HepG2 (cell line): ENCODE measurements at regions not wholly inside any gene's neighbourhood (a gene's known extent, or its start where the extent isn't known, plus 50 kb on each side); places are given as distances from the start of the nearest gene placed in this dataset.

Source experiments
- ATAC-seq: fragments of 200-7000 bp; cut with Tn5 transposase; 3 replicates; pipeline ENCODE4 v1.9.1; 2020; ENCODE audit warnings: mild to moderate bottlenecking, moderate library complexity
- BruUV-seq: library from RNA; stranded (reverse); fragments of 400-500 nt; replicated peaks from 2 replicates; lab custom pipeline; 2021; lab: Mats Ljungman, UMichigan
- CTCF ChIA-PET: fragments of 300-600 bp; formaldehyde crosslinking; extraction: SDS; loops from one replicate; lab custom pipeline; 2021; ENCODE audit warnings: low total read pairs, inconsistent platforms, low intra/inter-chr PET ratio; lab: Yijun Ruan, JAX
- POLR2A ChIA-PET: fragments of 350-600 bp; sonication (Branson Sonifier 250); formaldehyde crosslinking; loops from one replicate; lab custom pipeline; 2020; ENCODE audit warnings: antibody characterized with exemption, inconsistent platforms; lab: Yijun Ruan, JAX
- DNase-seq: peaks from one replicate; pipeline ENCODE4 v3.0.0-alpha.2; 2015; ENCODE audit warnings: low spot score
- FAIRE-seq: peaks from 3 replicates; lab custom pipeline; 2011; peaks lifted over from hg19 to GRCh38; lab: Jason Lieb, UNC
- H2AFZ ChIP-seq: one replicate; pipeline ENCODE4 v1.6.1; 2011; ENCODE audit warnings: low read length, inconsistent platforms
- H3K27ac ChIP-seq: fragments of 300-600 bp; 3 replicates; pipeline ENCODE4 v1.8.0; 2011; ENCODE audit warnings: mixed run types, mild to moderate bottlenecking, mixed read lengths, low read length, inconsistent platforms; ENCODE audit not compliant: insufficient read depth; ENCODE audit errors: extremely low read length
- H3K27me3 ChIP-seq, 2 experiments: fragments of 200-600 bp in 1 of 2; 2 replicates in 1 of 2; 3 replicates in 1 of 2; pipeline versions ENCODE4 v1.6.0 to v1.8.0; 2011; ENCODE audit warnings: low read length in 2 of 2, mild to moderate bottlenecking in 2 of 2, moderate library complexity in 2 of 2, inconsistent platforms in 1 of 2; ENCODE audit not compliant: insufficient read depth in 2 of 2, control insufficient read depth in 1 of 2
- H3K36me3 ChIP-seq, 2 experiments: fragments of 200-600 bp in 1 of 2; replicated peaks in 1 of 2; 2 replicates in 1 of 2; 3 replicates in 1 of 2; pipeline versions ENCODE4 v1.5.1 to v1.8.0; 2011; ENCODE audit warnings: low read length in 2 of 2, inconsistent platforms in 1 of 2; ENCODE audit not compliant: insufficient read depth in 2 of 2, control insufficient read depth in 1 of 2
- H3K4me1 ChIP-seq: 2 replicates; pipeline ENCODE4 v1.5.1; 2012; ENCODE audit warnings: low read length, inconsistent platforms; ENCODE audit not compliant: insufficient read depth
- H3K4me2 ChIP-seq: 2 replicates; pipeline ENCODE4 v1.6.0; 2011; ENCODE audit warnings: low read depth, low read length, inconsistent platforms
- H3K4me3 ChIP-seq, 3 experiments: fragments of 200-600 bp in 1 of 3; sonication (generic), shearing (Covaris generic) in 1 of 3; replicated peaks in 1 of 3; 2 replicates each; pipeline ENCODE4 v1.5.1; 2011 to 2016; ENCODE audit warnings: low read length in 3 of 3, inconsistent platforms in 2 of 3, low read depth in 2 of 3, mild to moderate bottlenecking in 2 of 3, control low read depth in 1 of 3, mixed read lengths in 1 of 3; ENCODE audit not compliant: insufficient read depth in 1 of 3
- H3K79me2 ChIP-seq: one replicate; pipeline ENCODE4 v1.6.1; 2011; ENCODE audit warnings: low read length, inconsistent platforms; ENCODE audit not compliant: insufficient read depth
- H3K9ac ChIP-seq: 2 replicates; pipeline ENCODE4 v1.6.0; 2011; ENCODE audit warnings: mild to moderate bottlenecking, low read depth, low read length, inconsistent platforms; ENCODE audit not compliant: insufficient read depth
- H3K9me3 ChIP-seq: 2 replicates; pipeline ENCODE4 v1.5.1; 2012; ENCODE audit warnings: mild to moderate bottlenecking, low read length
- H4K20me1 ChIP-seq: 2 replicates; pipeline ENCODE4 v1.6.0; 2011; ENCODE audit warnings: inconsistent platforms, mild to moderate bottlenecking, low read length, moderate library complexity; ENCODE audit not compliant: insufficient read depth
- ARHGAP35 ChIP-seq: sonication (generic); formaldehyde crosslinking; IDR thresholded peaks from 2 replicates; pipeline ENCODE4 v1.9.0; 2022; ENCODE audit warnings: mild to moderate bottlenecking, inconsistent platforms, moderate library complexity, missing genetic modification reagents, borderline replicate concordance
- ISL2 ChIP-seq: sonication (generic); formaldehyde crosslinking; IDR thresholded peaks from 2 replicates; pipeline ENCODE4 v1.5.0; 2020; ENCODE audit warnings: missing genetic modification reagents
- KAT2B ChIP-seq: fragments of 150-350 bp; IDR thresholded peaks from 2 replicates; pipeline ENCODE4 v1.6.1; 2014; ENCODE audit warnings: low read depth, low read length, borderline replicate concordance
- LBX2 ChIP-seq: sonication (generic); formaldehyde crosslinking; IDR thresholded peaks from 2 replicates; pipeline ENCODE4 v1.5.0; 2020; ENCODE audit warnings: missing genetic modification reagents, mild to moderate bottlenecking, borderline replicate concordance
- MNT ChIP-seq: fragments of 450-650 bp; IDR thresholded peaks from 2 replicates; pipeline ENCODE4 v1.6.1; 2016
- RFX5 ChIP-seq: IDR thresholded peaks from 2 replicates; pipeline ENCODE4 v1.6.1; 2011; ENCODE audit warnings: low read depth, low read length, improper control_type of control experiment
- TOE1 ChIP-seq: sonication (generic); formaldehyde crosslinking; IDR thresholded peaks from 2 replicates; pipeline ENCODE4 v1.4.0; 2020; ENCODE audit warnings: mild to moderate bottlenecking, missing genetic modification reagents
- ZFP36L2 ChIP-seq: sonication (generic); formaldehyde crosslinking; IDR thresholded peaks from 2 replicates; pipeline ENCODE4 v1.4.0; 2020; ENCODE audit warnings: missing genetic modification reagents
- ZNF263 ChIP-seq: sonication (generic); formaldehyde crosslinking; IDR thresholded peaks from 2 replicates; pipeline ENCODE4 v1.4.0; 2020; ENCODE audit warnings: missing genetic modification reagents
- ZNF589 ChIP-seq: sonication (generic); formaldehyde crosslinking; conservative IDR thresholded peaks from 2 replicates; pipeline ENCODE4 v1.8.0; 2022; ENCODE audit warnings: mild to moderate bottlenecking, moderate library complexity, missing genetic modification reagents
- ZNF616 ChIP-seq: sonication (generic); formaldehyde crosslinking; IDR thresholded peaks from 2 replicates; pipeline ENCODE4 v1.5.0; 2020; ENCODE audit warnings: low read depth, mild to moderate bottlenecking, missing genetic modification reagents
- ZNF776 ChIP-seq: sonication (generic); formaldehyde crosslinking; IDR thresholded peaks from 2 replicates; pipeline ENCODE4 v1.4.0; 2020; ENCODE audit warnings: mild to moderate bottlenecking, missing genetic modification reagents
- WGBS: methylation state at CpG from one replicate; pipeline ENCODE4 v1.1.6; 2017; ENCODE audit warnings: low lambda C conversion rate; 5-methylcytosine and 5-hydroxymethylcytosine counted together
- in situ Hi-C: cut with HindIII; loops from 2 replicates; pipeline ENCODE4 v1.10.0; 2017; ENCODE audit warnings: low pct_unique_long_range_greater_than_20kb; ENCODE audit not compliant: extremely low pct_ligation_motif_present
- intact Hi-C: fragments of 100-400 bp; cut with micrococcal nuclease; formaldehyde crosslinking; loops from one replicate; pipeline ENCODE4 v1.10.0; 2022; ENCODE audit not compliant: unreplicated experiment
- TF ChIP-seq, protein P1 (sequence below): sonication (generic); formaldehyde crosslinking; conservative IDR thresholded peaks from 2 replicates; pipeline ENCODE4 v1.8.0; 2022; ENCODE audit warnings: missing genetic modification reagents
- TF ChIP-seq, protein P2 (sequence below): sonication (generic); formaldehyde crosslinking; IDR thresholded peaks from 2 replicates; pipeline ENCODE4 v1.4.0; 2020; ENCODE audit warnings: mild to moderate bottlenecking, missing genetic modification reagents

GRCh38 chr5:36522746-36523065, 83.7 kb upstream of the SLC1A3 start:
- in situ Hi-C loops (loop anchor here (25.0 kb wide), 1 partner anchor 260 kb away; no protein-coding TSS in a partner anchor), intact Hi-C loops (no loop called here)
- CTCF ChIA-PET = no interaction called here
- H3K36me3 ChIP-seq = no peaks in the 10 kb centered on the region
- H3K79me2 ChIP-seq = no peaks in the 10 kb centered on the region
- 8% methylated on average over 5 of the region's 5 CpGs for WGBS
- no TSS peak for BruUV-seq
- no peaks in the 10 kb centered on the region for H3K9me3 ChIP-seq
- DNase-seq (no peak), ATAC-seq (no peak), FAIRE-seq (no peak)
- TF ChIP-seq, protein P1, sequence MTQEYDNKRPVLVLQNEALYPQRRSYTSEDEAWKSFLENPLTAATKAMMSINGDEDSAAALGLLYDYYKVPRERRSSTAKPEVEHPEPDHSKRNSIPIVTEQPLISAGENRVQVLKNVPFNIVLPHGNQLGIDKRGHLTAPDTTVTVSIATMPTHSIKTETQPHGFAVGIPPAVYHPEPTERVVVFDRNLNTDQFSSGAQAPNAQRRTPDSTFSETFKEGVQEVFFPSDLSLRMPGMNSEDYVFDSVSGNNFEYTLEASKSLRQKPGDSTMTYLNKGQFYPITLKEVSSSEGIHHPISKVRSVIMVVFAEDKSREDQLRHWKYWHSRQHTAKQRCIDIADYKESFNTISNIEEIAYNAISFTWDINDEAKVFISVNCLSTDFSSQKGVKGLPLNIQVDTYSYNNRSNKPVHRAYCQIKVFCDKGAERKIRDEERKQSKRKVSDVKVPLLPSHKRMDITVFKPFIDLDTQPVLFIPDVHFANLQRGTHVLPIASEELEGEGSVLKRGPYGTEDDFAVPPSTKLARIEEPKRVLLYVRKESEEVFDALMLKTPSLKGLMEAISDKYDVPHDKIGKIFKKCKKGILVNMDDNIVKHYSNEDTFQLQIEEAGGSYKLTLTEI (CRISPR knock-in tag) = no peak
- no peak for TF ChIP-seq ZNF589 (CRISPR knock-in tag)
- no peak for TF ChIP-seq RFX5
- no peak for TF ChIP-seq ZFP36L2
- no peak for TF ChIP-seq LBX2 (CRISPR knock-in tag)
- no peak for TF ChIP-seq ARHGAP35 (CRISPR knock-in tag)
- TF ChIP-seq TOE1 = no peak
- H3K4me1 ChIP-seq = no peaks in the 10 kb centered on the region
- H3K4me2 ChIP-seq = no peak overlapping the region
- H3K27me3 ChIP-seq = peaks cover 1 to 5% of the 10 kb centered on the region in 2 experiments; a peak in 2 of 5 replicates
- no peak overlapping the region for H2AFZ ChIP-seq
- H4K20me1 ChIP-seq = no peaks in the 10 kb centered on the region
- H3K27ac ChIP-seq = no peak overlapping the region
- POLR2A ChIA-PET = no interaction called here
- no peak overlapping the region for H3K9ac ChIP-seq
- no peak overlapping the region for H3K4me3 ChIP-seq

DNA sequence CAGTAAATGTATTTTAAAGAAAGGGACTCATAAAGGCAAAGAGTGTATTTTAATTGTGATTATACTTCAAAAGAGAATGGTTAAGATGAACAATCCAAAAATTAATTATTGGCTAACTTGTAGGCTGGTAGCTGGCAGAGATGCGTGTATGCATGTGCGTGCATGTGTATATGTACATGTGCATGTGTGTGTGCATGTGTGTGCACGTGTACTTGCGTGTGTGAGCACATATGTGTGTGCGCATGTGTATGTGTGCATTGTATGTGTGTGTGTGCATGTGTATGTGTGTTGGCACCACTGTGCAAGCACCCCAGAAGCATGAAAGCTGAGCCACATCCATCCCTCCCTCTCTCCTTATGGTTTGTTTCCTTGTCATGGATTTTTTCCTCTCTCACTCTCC, 83.0 kb upstream of the SLC1A3 start:
- Histone ChIP-seq H3K4me1 (no peaks in the 10 kb centered on the region), H3K27ac (no peak overlapping the region), H3K9ac (no peak overlapping the region), H3K27me3 (peaks cover 1 to 5% of the 10 kb centered on the region in 2 experiments; a peak in 2 of 5 replicates), H3K79me2 (no peaks in the 10 kb centered on the region), H3K36me3 (no peaks in the 10 kb centered on the region), H4K20me1 (no peaks in the 10 kb centered on the region), H3K4me2 (no peak overlapping the region), H3K4me3 (no peak overlapping the region), H2AFZ (no peak overlapping the region), H3K9me3 (no peaks in the 10 kb centered on the region)
- 53% methylated on average over 5 of the region's 5 CpGs for WGBS
- ChIA-PET CTCF (no interaction called here), POLR2A (no interaction called here)
- in situ Hi-C loops = loop anchor here (25.0 kb wide), 1 partner anchor 261 kb away; no protein-coding TSS in a partner anchor
- DNase-seq = no peak
- ATAC-seq = no peak
- no peak for TF ChIP-seq ISL2 (CRISPR knock-in tag)
- TF ChIP-seq ZNF263 = no peak
- TF ChIP-seq KAT2B = no peak
- no peak for TF ChIP-seq ZNF776 (CRISPR knock-in tag)
- TF ChIP-seq RFX5 = no peak
- no peak for TF ChIP-seq ZNF616
- peak; percentile 95 for TF ChIP-seq MNT
- TF ChIP-seq, protein P2, sequence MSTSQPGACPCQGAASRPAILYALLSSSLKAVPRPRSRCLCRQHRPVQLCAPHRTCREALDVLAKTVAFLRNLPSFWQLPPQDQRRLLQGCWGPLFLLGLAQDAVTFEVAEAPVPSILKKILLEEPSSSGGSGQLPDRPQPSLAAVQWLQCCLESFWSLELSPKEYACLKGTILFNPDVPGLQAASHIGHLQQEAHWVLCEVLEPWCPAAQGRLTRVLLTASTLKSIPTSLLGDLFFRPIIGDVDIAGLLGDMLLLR (CRISPR knock-in tag) = no peak
- FAIRE-seq = no peak
- BruUV-seq = no TSS peak
- intact Hi-C loops = no loop called here
